Transverse colon (tissue), 3 donors: ENCODE measurements at regions not wholly inside any gene's neighbourhood (a gene's known extent, or its start where the extent isn't known, plus 50 kb on each side); places are given as distances from the start of the nearest gene placed in this dataset.

Experiments
- POLR2A ChIP-seq: fragments of 450-650 bp; IDR thresholded peaks from one replicate; pipeline ENCODE4 v1.6.1; 2016; ENCODE audit warnings: antibody characterized with exemption, mild to moderate bottlenecking, moderate library complexity
- POLR2AphosphoS5 ChIP-seq, 3 donors: sonication (generic); formaldehyde crosslinking; IDR thresholded peaks; one replicate each; pipeline ENCODE4 v1.6.1; 2016; ENCODE audit warnings: antibody characterized with exemption in 3 of 3

- no peak for TF ChIP-seq POLR2A
- no peak for TF ChIP-seq POLR2AphosphoS5 (IDR thresholded peaks at IDR 0.05)
These were observed 716.8 kb downstream of the SUCLG1 start for GRCh38 chr2:83742117-83742782.
